ENCODE measurements at regions not wholly inside any gene's neighbourhood (a gene's known extent, or its start where the extent isn't known, plus 50 kb on each side); places are given as distances from the start of the nearest gene placed in this dataset.

DNA sequence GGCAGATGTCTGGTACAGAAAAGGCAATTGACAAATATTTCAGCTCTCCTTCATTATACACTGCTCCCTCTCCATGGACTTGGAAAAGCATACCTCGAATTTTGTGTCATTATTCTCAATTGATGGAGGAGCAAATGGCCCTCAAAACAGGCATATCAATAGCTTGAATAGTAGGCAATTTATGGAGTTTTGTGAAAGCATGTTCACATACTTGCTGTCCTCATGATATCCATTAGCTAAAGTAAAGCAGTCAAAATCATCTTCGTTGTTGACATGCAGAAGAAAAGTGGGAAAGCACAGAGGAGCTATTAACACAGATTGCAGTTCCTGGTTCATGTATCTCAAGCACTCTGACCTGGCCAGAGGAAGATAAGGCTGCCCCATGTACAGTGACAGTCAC is 472.8 kb downstream of the CCSER2 start:
- Mint-ChIP-seq H3K4me1 (no peaks in the 10 kb centered on the region), H3K9me3 (no peaks in the 10 kb centered on the region; the same call in 2 of the 3 replicates), H3K27ac (no peak overlapping the region), H3K27me3 (ENCODE audit: insufficient read depth, low read depth, poor library complexity) (peaks cover 4% of the 10 kb centered on the region), H3K36me3 (ENCODE audit: low read depth) (no peaks in the 10 kb centered on the region), H3K4me3 (no peak overlapping the region)
- no peaks in the 10 kb centered on the region for H3K36me3 ChIP-seq (ENCODE audit: insufficient read depth)
- DNase-seq (ENCODE audit: low spot score) (no peak), ATAC-seq (no peak)
- H3K79me2 ChIP-seq (replicated peaks; ENCODE audit: insufficient read depth): no peaks in the 10 kb centered on the region
- no peaks in the 10 kb centered on the region for H3F3A ChIP-seq (replicated peaks; ENCODE audit: low read depth)
- H3K27ac ChIP-seq (ENCODE audit: low read depth): no peak overlapping the region
- no peak overlapping the region for H3K4me3 ChIP-seq
- no peaks in the 10 kb centered on the region for H3K27me3 ChIP-seq (ENCODE audit: insufficient read depth)
- no peaks in the 10 kb centered on the region for H4K20me1 ChIP-seq (replicated peaks; ENCODE audit: insufficient read depth)
- no peaks in the 10 kb centered on the region for H3K9me2 ChIP-seq (ENCODE audit: insufficient read depth)
- no peak overlapping the region for H2AFZ ChIP-seq
- H3K4me1 ChIP-seq (ENCODE audit: insufficient read depth): no peaks in the 10 kb centered on the region
- no peak overlapping the region for H3K4me2 ChIP-seq
- TF ChIP-seq JUNB (IDR thresholded peaks at IDR 0.05; ENCODE audit: unreplicated experiment): no peak
- no peak for TF ChIP-seq ETS1 (IDR thresholded peaks at IDR 0.05)
- no peak for TF ChIP-seq ZNF114 (CRISPR knock-in tag; IDR thresholded peaks at IDR 0.05)
- TF ChIP-seq EZH2 (IDR thresholded peaks at IDR 0.05; ENCODE audit: low read depth, unreplicated experiment): no peak
- TF ChIP-seq EZH2phosphoT487 (IDR thresholded peaks at IDR 0.05; ENCODE audit: unreplicated experiment): no peak
- no peak for TF ChIP-seq REST (IDR thresholded peaks at IDR 0.05; ENCODE audit: unreplicated experiment)
- no peak for TF ChIP-seq CREB1 (CRISPR knock-in tag; IDR thresholded peaks at IDR 0.05; ENCODE audit: low read depth)
- no peak for TF ChIP-seq POLR2AphosphoS5 (IDR thresholded peaks at IDR 0.05; ENCODE audit: low read depth)
- TF ChIP-seq STAT1 (IDR thresholded peaks at IDR 0.05; ENCODE audit: unreplicated experiment): no peak
- no peak for TF ChIP-seq CTCF (conservative IDR thresholded peaks at IDR 0.05; ENCODE audit: low read depth in 2 of 2)
- no peak for TF ChIP-seq ZNF331 (CRISPR knock-in tag; IDR thresholded peaks at IDR 0.05; ENCODE audit: low read depth)
- TF ChIP-seq NANOG (IDR thresholded peaks at IDR 0.05; ENCODE audit: borderline replicate concordance): no peak

Data from GM23338 (cell line).